CD4-positive, CD25-positive, alpha-beta regulatory T cell (primary cell): ENCODE measurements at regions not wholly inside any gene's neighbourhood (a gene's known extent, or its start where the extent isn't known, plus 50 kb on each side); places are given as distances from the start of the nearest gene placed in this dataset.
A peak's percentile ranks its signal among the peaks of the same experiment; 100 is the strongest.

Experiments used
- ATAC-seq, 2 donors: fragments of 150-1000 bp; cut with Tn5 transposase; one replicate each; pipeline ENCODE4 v1.10.0; 2021; ENCODE audit warnings: low read depth in 2 of 2, moderate number of reproducible peaks in 2 of 2, moderate library complexity in 1 of 2
- DNase-seq, 3 donors: peaks; one replicate each; pipeline versions ENCODE4 v3.0.0 to v3.0.0-alpha.2; 2012 to 2022; ENCODE audit warnings: mixed read lengths in 1 of 3
- H3K27ac ChIP-seq: one replicate; pipeline ENCODE4 v1.7.0; 2013; ENCODE audit warnings: mild to moderate bottlenecking, low read length; ENCODE audit not compliant: insufficient read depth, poor library complexity, severe bottlenecking
- H3K27me3 ChIP-seq: one replicate; pipeline ENCODE4 v1.7.0; 2013; ENCODE audit warnings: low read length; ENCODE audit not compliant: control insufficient read depth, insufficient read depth
- H3K36me3 ChIP-seq: one replicate; pipeline ENCODE4 v1.7.0; 2013; ENCODE audit warnings: mild to moderate bottlenecking, low read length, moderate library complexity; ENCODE audit not compliant: control insufficient read depth, insufficient read depth
- H3K4me1 ChIP-seq: 2 replicates; pipeline ENCODE4 v1.7.0; 2013; ENCODE audit warnings: mild to moderate bottlenecking, low read length; ENCODE audit not compliant: insufficient read depth, control insufficient read depth, poor library complexity, severe bottlenecking
- H3K4me3 ChIP-seq: one replicate; pipeline ENCODE4 v1.7.0; 2013; ENCODE audit warnings: low read depth, mild to moderate bottlenecking, low read length, moderate library complexity
- H3K9me3 ChIP-seq, 2 experiments: 1 replicate in 1 of 2; 2 replicates in 1 of 2; pipeline ENCODE4 v1.7.0; 2013; ENCODE audit warnings: low read length in 2 of 2, mild to moderate bottlenecking in 1 of 2, moderate library complexity in 1 of 2; ENCODE audit not compliant: control insufficient read depth in 2 of 2
- H3K27ac Mint-ChIP-seq, 3 donors: one replicate each; pipeline ENCODE4 v1.8.0; 2020 to 2022; ENCODE audit warnings: mild to moderate bottlenecking in 3 of 3, mixed read lengths in 3 of 3, moderate library complexity in 2 of 3
- H3K27me3 Mint-ChIP-seq: one replicate; pipeline ENCODE4 v1.8.0; 2022; ENCODE audit warnings: mild to moderate bottlenecking, mixed read lengths
- H3K36me3 Mint-ChIP-seq: one replicate; pipeline ENCODE4 v1.8.0; 2020; ENCODE audit warnings: mixed read lengths
- H3K4me1 Mint-ChIP-seq, 4 donors: one replicate each; pipeline ENCODE4 v1.8.0; 2020 to 2022; ENCODE audit warnings: mixed read lengths in 4 of 4, mild to moderate bottlenecking in 1 of 4
- H3K4me3 Mint-ChIP-seq, 4 donors: one replicate each; pipeline ENCODE4 v1.8.0; 2020 to 2022; ENCODE audit warnings: mild to moderate bottlenecking in 4 of 4, mixed read lengths in 4 of 4, moderate library complexity in 3 of 4
- H3K9me3 Mint-ChIP-seq, 7 donors: one replicate each; pipeline ENCODE4 v1.8.0; 2020 to 2022; ENCODE audit warnings: mixed read lengths in 7 of 7, mild to moderate bottlenecking in 3 of 7, moderate library complexity in 2 of 7

DNA sequence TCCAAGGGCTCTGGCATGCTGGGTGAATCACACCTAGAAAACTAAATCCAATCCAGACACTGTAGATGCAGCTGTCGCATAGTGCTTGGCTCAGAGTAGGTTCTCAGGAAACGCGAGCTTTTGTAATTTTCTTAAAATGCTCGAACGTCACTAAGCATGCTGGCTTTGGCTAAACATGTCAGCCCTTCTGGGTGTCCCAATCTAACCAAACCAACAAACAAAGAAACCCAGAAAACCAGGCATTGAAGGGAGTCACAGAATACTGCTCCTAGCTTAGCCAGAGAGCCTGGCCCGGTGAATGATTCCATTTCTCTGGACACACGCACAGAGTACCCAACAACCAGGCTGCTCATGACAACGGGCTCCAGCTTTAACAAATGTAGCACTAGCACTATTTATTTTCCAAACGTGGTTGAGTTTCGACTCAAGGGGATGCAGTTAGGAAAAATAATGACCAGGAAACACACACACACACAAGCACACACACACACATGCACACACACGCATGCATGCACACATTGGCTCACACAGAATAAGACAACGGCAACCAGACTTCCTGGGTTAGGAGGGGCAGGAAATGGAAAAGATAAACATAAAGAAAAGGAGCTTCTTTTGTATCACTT is 492.6 kb downstream of the MIAT start:
- Histone ChIP-seq H3K36me3 (no peaks in the 10 kb centered on the region), H3K9me3 (no peaks in the 10 kb centered on the region), H3K4me3 (no peak overlapping the region), H3K4me1 (no peaks in the 10 kb centered on the region), H3K27ac (no peak overlapping the region), H3K27me3 (peaks cover 3% of the 10 kb centered on the region)
- Mint-ChIP-seq H3K36me3 (no peaks in the 10 kb centered on the region), H3K4me1 (peaks cover 0 to 4% (median 2%) of the 10 kb centered on the region in 4 donors), H3K9me3 (peaks cover 0 to 24% (median 3%) of the 10 kb centered on the region in 7 donors), H3K27me3 (no peaks in the 10 kb centered on the region), H3K27ac (peak overlapping the region in 1 of 3 donors; percentile 26), H3K4me3 (no peak overlapping the region)
- DNase-seq (no peak), ATAC-seq (no peak)

DNA sequence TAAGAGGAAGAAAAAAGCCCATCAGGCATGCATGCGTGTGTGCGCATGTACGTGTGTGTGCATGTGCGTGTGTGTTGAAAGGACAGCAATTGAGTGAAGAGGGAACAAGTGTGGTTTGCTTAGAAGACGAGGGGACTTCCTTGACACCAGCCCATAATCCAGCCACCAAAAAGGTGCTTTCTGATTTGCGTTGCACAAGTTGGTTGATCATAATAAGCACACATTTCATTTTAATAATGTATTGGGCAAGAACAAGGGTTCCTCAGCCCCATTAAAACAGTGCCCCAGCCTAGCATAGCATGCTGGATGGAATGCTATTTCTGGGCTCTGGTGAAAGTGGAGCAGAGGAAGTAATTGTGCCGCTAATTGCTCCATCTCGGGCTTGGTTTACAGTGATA is 493.2 kb downstream of the MIAT start:
- no peaks in the 10 kb centered on the region for H3K36me3 ChIP-seq
- no peak overlapping the region for H3K27ac Mint-ChIP-seq
- DNase-seq (peak in 1 of 3 donors; percentile 15), ATAC-seq (no peak)
- no peaks in the 10 kb centered on the region for H3K9me3 ChIP-seq
- H3K27me3 Mint-ChIP-seq = no peaks in the 10 kb centered on the region
- no peak overlapping the region for H3K27ac ChIP-seq
- no peaks in the 10 kb centered on the region for H3K4me1 ChIP-seq
- H3K36me3 Mint-ChIP-seq = no peaks in the 10 kb centered on the region
- H3K9me3 Mint-ChIP-seq = peaks cover 0 to 24% (median 3%) of the 10 kb centered on the region in 7 donors
- peaks cover 0 to 4% (median 2%) of the 10 kb centered on the region in 4 donors for H3K4me1 Mint-ChIP-seq
- H3K27me3 ChIP-seq = peaks cover 3% of the 10 kb centered on the region
- no peak overlapping the region for H3K4me3 Mint-ChIP-seq
- H3K4me3 ChIP-seq = no peak overlapping the region

DNA sequence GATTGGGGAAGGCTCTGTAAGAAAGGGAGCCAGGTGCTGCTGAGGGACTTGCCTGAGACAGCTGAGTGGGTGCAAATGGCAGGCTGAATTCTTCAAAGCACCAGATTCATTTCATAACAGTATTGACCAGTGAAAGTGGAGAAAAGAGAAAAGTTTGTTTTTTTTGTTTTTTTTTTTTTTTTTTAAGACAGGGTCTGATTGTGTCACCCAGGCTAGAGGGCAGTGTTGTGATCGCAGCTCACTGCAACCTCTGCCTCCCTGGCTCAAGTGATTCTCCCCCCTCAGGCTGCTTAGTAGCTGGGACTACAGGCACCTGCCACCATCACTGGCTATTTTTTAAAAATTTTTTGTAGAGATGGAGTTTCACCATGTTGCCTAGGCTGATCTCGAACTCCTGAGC is 494.0 kb downstream of the MIAT start:
- DNase-seq (no peak), ATAC-seq (no peak)
- Mint-ChIP-seq H3K9me3 (peaks cover 0 to 24% (median 3%) of the 10 kb centered on the region in 7 donors), H3K4me3 (no peak overlapping the region), H3K27me3 (peaks cover 4% of the 10 kb centered on the region), H3K4me1 (peaks cover 0 to 4% (median 2%) of the 10 kb centered on the region in 4 donors), H3K36me3 (no peaks in the 10 kb centered on the region), H3K27ac (no peak overlapping the region)
- Histone ChIP-seq H3K9me3 (no peaks in the 10 kb centered on the region), H3K27me3 (peaks cover 3% of the 10 kb centered on the region), H3K4me3 (no peak overlapping the region), H3K27ac (no peak overlapping the region), H3K4me1 (no peaks in the 10 kb centered on the region), H3K36me3 (no peaks in the 10 kb centered on the region)

DNA sequence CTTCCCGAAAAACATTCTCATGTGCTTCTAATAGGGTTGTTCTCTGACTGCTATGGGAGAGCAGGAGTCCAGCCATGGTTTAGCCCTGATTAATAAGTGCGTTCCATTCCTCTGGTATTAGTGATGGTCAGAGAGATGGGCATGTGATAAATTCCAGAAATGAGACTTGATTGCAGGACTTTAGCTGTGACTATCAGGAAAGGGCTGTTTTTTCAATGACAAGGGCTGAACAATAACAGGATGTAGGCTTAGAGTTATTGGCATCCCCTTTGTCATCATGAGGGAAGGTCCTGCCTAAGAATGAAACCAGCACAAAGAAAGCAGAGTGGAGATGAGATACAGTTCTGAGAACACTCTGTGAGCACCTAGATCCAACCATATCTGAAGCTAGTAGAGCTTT is 494.6 kb downstream of the MIAT start:
- DNase-seq (peak in 1 of 3 donors; percentile 43), ATAC-seq (no peak)
- Histone ChIP-seq H3K4me3 (no peak overlapping the region), H3K9me3 (no peaks in the 10 kb centered on the region), H3K4me1 (no peaks in the 10 kb centered on the region), H3K27me3 (peaks cover 3% of the 10 kb centered on the region), H3K27ac (no peak overlapping the region), H3K36me3 (no peaks in the 10 kb centered on the region)
- Mint-ChIP-seq H3K27me3 (peaks cover 4% of the 10 kb centered on the region), H3K4me3 (no peak overlapping the region), H3K9me3 (peaks cover 0 to 24% (median 3%) of the 10 kb centered on the region in 7 donors), H3K4me1 (peaks cover 0 to 4% (median 2%) of the 10 kb centered on the region in 4 donors), H3K36me3 (no peaks in the 10 kb centered on the region), H3K27ac (no peak overlapping the region)

DNA sequence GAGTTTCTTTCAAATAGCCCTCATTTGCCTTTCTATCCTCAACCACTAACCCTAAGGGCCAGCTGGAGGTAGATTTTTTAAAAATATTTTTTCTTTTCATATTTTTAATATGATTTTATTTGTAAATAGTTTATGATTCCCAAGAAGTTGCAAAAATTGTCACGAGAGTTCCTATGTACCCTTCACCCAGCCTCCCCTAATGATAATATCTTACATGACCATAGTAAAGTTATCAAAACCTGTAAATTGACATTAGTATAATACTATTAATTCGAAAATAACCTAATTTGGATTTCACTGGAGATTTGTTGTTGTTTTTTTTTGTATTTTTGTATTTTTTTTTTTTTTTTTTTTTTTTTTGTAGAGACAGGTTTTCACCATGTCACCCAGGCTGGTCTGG is 495.5 kb downstream of the MIAT start:
- no peak overlapping the region for H3K27ac Mint-ChIP-seq
- H3K27ac ChIP-seq = no peak overlapping the region
- peaks cover 0 to 4% (median 2%) of the 10 kb centered on the region in 4 donors for H3K4me1 Mint-ChIP-seq
- H3K27me3 Mint-ChIP-seq = peaks cover 4% of the 10 kb centered on the region
- H3K9me3 Mint-ChIP-seq = peaks cover 0 to 24% (median 3%) of the 10 kb centered on the region in 7 donors
- no peak overlapping the region for H3K4me3 Mint-ChIP-seq
- no peaks in the 10 kb centered on the region for H3K4me1 ChIP-seq
- peaks cover 3% of the 10 kb centered on the region for H3K27me3 ChIP-seq
- no peak for ATAC-seq
- no peaks in the 10 kb centered on the region for H3K36me3 Mint-ChIP-seq
- no peak overlapping the region for H3K4me3 ChIP-seq
- no peaks in the 10 kb centered on the region for H3K9me3 ChIP-seq
- no peaks in the 10 kb centered on the region for H3K36me3 ChIP-seq
- DNase-seq = no peak

DNA sequence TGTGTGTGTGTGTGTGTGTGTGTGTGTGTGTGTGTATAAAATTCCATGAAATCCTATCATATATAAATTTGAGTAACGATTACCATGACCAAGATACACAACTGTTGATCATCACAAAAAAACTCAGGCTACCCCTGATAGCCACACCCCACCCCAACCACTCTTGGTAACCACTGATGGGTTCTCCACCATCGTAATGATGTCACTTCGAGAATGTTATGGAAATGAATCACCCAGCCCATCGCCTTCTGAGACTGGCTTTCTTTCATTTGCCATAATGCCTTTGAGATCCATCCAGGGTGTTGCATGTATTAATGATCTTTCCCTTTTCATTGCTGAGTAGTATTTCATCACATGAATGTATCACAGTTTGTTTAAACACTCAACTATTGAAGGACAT is 496.0 kb downstream of the MIAT start:
- H3K36me3 ChIP-seq = no peaks in the 10 kb centered on the region
- ATAC-seq = no peak
- H3K36me3 Mint-ChIP-seq = no peaks in the 10 kb centered on the region
- DNase-seq = no peak
- no peak overlapping the region for H3K4me3 ChIP-seq
- H3K4me3 Mint-ChIP-seq = no peak overlapping the region
- peaks cover 0 to 24% (median 3%) of the 10 kb centered on the region in 7 donors for H3K9me3 Mint-ChIP-seq
- peaks cover 4% of the 10 kb centered on the region for H3K27me3 Mint-ChIP-seq
- no peaks in the 10 kb centered on the region for H3K4me1 ChIP-seq
- no peaks in the 10 kb centered on the region for H3K9me3 ChIP-seq
- H3K4me1 Mint-ChIP-seq = peaks cover 0 to 4% (median 2%) of the 10 kb centered on the region in 4 donors
- H3K27ac Mint-ChIP-seq = no peak overlapping the region
- H3K27ac ChIP-seq = no peak overlapping the region
- H3K27me3 ChIP-seq = peaks cover 3% of the 10 kb centered on the region

DNA sequence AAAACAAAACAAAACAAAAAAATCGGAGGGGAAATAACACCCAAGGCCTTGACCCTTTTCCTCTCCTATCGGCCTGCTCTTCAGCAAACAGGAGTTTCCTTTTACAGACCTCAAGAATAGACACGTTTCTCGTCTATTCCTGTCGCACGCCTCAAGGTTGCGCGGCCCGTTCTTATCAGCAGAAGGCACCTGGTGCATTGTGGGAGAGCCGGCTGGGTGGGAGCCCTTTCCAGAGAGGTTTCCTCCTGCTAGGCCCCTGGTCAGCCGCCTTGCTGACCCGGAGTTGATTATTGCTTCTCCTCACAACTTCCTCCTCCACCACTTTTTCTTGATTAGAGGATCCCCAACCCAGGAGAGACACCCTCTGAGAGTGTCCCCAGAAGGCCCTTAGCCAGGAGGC is 497.3 kb downstream of the MIAT start:
- no peaks in the 10 kb centered on the region for H3K9me3 ChIP-seq
- Mint-ChIP-seq H3K9me3 (peaks cover 0 to 18% (median 1%) of the 10 kb centered on the region in 7 donors), H3K4me3 (no peak overlapping the region), H3K36me3 (no peaks in the 10 kb centered on the region), H3K27me3 (peaks cover 4% of the 10 kb centered on the region), H3K4me1 (peaks cover 0 to 4% (median 2%) of the 10 kb centered on the region in 4 donors), H3K27ac (no peak overlapping the region)
- no peak for DNase-seq
- peaks cover 3% of the 10 kb centered on the region for H3K27me3 ChIP-seq
- no peak overlapping the region for H3K27ac ChIP-seq
- H3K4me1 ChIP-seq = no peaks in the 10 kb centered on the region
- no peak for ATAC-seq
- H3K4me3 ChIP-seq = no peak overlapping the region
- H3K36me3 ChIP-seq = no peaks in the 10 kb centered on the region

DNA sequence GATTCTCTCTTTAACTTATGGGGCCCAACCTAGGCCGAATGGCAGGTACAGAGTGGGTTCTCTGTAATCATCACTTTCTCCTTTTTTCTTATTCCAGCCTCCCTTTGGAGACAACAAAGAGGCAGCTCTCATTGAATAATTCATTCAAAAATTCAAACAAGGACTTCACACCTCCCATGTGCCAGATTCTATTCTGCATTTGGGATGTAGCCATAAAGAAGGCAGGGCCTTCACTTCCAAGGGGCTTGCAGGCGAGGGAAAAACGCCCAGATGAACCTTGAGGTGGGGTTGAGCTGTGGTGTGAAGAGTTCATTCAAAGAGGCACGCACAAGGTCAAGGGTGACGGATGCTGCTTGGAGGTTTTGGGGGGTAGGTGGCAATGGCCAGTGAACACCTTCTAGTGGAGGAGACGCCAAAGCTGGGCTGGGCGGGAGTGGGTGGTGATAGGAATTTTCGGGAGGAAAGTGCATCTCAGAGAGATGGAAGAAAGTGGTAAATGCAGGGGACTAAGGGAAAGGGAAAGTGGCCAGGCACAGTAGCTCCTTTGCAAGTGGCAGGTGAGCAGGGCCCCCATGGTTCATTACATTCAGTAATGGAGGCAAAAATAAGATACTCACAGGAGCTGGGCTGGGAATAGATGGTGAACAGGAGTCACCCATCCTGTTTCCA is 499.6 kb downstream of the MIAT start:
- H3K4me3 ChIP-seq = no peak overlapping the region
- Mint-ChIP-seq H3K9me3 (peaks cover 0 to 16% (median 0%) of the 10 kb centered on the region in 7 donors), H3K36me3 (no peaks in the 10 kb centered on the region), H3K4me3 (no peak overlapping the region), H3K27me3 (peaks cover 4% of the 10 kb centered on the region), H3K4me1 (no peaks in the 10 kb centered on the region), H3K27ac (no peak overlapping the region)
- H3K4me1 ChIP-seq = no peaks in the 10 kb centered on the region
- no peaks in the 10 kb centered on the region for H3K27me3 ChIP-seq
- no peaks in the 10 kb centered on the region for H3K9me3 ChIP-seq
- H3K36me3 ChIP-seq = no peaks in the 10 kb centered on the region
- no peak for DNase-seq
- H3K27ac ChIP-seq = no peak overlapping the region
- no peak for ATAC-seq
